Mesendoderm (in vitro differentiated cells): ENCODE measurements at regions not wholly inside any gene's neighbourhood (a gene's known extent, or its start where the extent isn't known, plus 50 kb on each side); places are given as distances from the start of the nearest gene placed in this dataset.

Experiments used
- DNase-seq: peaks from one replicate; pipeline ENCODE4 v3.0.0; 2013
- H2AK5ac ChIP-seq: 2 replicates; pipeline ENCODE4 v1.6.1; 2013; ENCODE audit warnings: low read length, inconsistent platforms
- H2BK120ac ChIP-seq: 2 replicates; pipeline ENCODE4 v1.6.1; 2013; ENCODE audit warnings: low read depth, mild to moderate bottlenecking, low read length, moderate library complexity, mixed read lengths
- H2BK15ac ChIP-seq: replicated peaks from 2 replicates; pipeline ENCODE4 v1.6.1; 2013; ENCODE audit warnings: low read depth, mild to moderate bottlenecking, moderate library complexity
- H2BK5ac ChIP-seq: 2 replicates; pipeline ENCODE4 v1.6.1; 2013; ENCODE audit warnings: low read length, inconsistent platforms
- H3K18ac ChIP-seq: 2 replicates; pipeline ENCODE4 v1.6.1; 2013; ENCODE audit warnings: mild to moderate bottlenecking, low read length, mixed read lengths
- H3K23ac ChIP-seq: one replicate; pipeline ENCODE4 v1.6.1; 2013; ENCODE audit warnings: low read length
- H3K27ac ChIP-seq: 2 replicates; pipeline ENCODE4 v1.5.1; 2013; ENCODE audit warnings: low read depth, mild to moderate bottlenecking, inconsistent platforms, low read length, moderate library complexity
- H3K27me3 ChIP-seq: 2 replicates; pipeline ENCODE4 v1.6.1; 2013; ENCODE audit warnings: low read length, control low read depth, mild to moderate bottlenecking, inconsistent platforms; ENCODE audit not compliant: insufficient read depth, poor library complexity
- H3K36me3 ChIP-seq: 2 replicates; pipeline ENCODE4 v1.6.1; 2013; ENCODE audit warnings: low read length, inconsistent platforms; ENCODE audit not compliant: control insufficient read depth, insufficient read depth
- H3K4ac ChIP-seq: one replicate; pipeline ENCODE4 v1.6.1; 2013; ENCODE audit warnings: low read depth, mild to moderate bottlenecking, low read length, moderate library complexity
- H3K4me1 ChIP-seq: 2 replicates; pipeline ENCODE4 v1.6.1; 2013; ENCODE audit warnings: low read depth, low read length, inconsistent platforms; ENCODE audit not compliant: control insufficient read depth
- H3K4me2 ChIP-seq: 2 replicates; pipeline ENCODE4 v1.6.1; 2013; ENCODE audit warnings: low read length
- H3K4me3 ChIP-seq: 2 replicates; pipeline ENCODE4 v1.5.1; 2013; ENCODE audit warnings: mild to moderate bottlenecking, low read length
- H3K56ac ChIP-seq: one replicate; pipeline ENCODE4 v1.6.1; 2013; ENCODE audit warnings: low read length
- H3K79me1 ChIP-seq: 2 replicates; pipeline ENCODE4 v1.6.1; 2013; ENCODE audit warnings: low read length, inconsistent platforms
- H3K79me2 ChIP-seq: 2 replicates; pipeline ENCODE4 v1.6.1; 2013; ENCODE audit warnings: mild to moderate bottlenecking, low read length; ENCODE audit not compliant: control insufficient read depth, insufficient read depth
- H3K9ac ChIP-seq: 2 replicates; pipeline ENCODE4 v1.6.1; 2013; ENCODE audit warnings: low read length, inconsistent platforms
- H4K5ac ChIP-seq: one replicate; pipeline ENCODE4 v1.6.1; 2013; ENCODE audit warnings: low read length
- H4K8ac ChIP-seq: one replicate; pipeline ENCODE4 v1.6.1; 2013; ENCODE audit warnings: low read depth, mild to moderate bottlenecking, control low read depth, low read length, moderate library complexity
- WGBS: extraction: QIAGEN DNeasy Blood & Tissue Kit; methylation state at CpG from one replicate; pipeline ENCODE4 v1.1.7; 2013; ENCODE audit warnings: low lambda C conversion rate, missing lambda C conversion rate; ENCODE audit not compliant: insufficient coverage; ENCODE audit errors: extremely low coverage; 5-methylcytosine and 5-hydroxymethylcytosine counted together

DNA sequence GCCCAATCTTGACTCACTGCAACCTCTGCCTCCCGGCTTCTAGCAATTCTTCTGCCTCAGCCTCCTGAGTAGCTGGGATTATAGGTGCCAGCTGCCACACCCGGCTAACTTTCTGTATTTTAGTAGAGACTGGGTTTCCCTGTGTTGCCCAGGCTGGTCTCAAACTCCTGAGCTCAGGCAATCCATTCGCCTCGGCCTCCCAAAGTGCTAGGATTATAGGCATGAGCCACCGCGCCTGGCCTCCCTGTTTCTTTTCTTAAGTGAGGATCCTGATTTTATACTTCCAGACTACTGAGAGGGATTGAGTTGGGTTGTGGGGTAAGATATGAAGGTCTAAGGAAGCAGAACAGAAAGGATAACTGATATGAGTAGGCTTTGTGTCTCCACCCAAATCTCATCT lies 106.8 kb downstream of the CNTN3 start:
- no CpG with 5 or more reads among the region's 6 CpGs for WGBS
- H2BK15ac ChIP-seq, result no peak overlapping the region
- H2BK5ac ChIP-seq, result no peak overlapping the region

DNA sequence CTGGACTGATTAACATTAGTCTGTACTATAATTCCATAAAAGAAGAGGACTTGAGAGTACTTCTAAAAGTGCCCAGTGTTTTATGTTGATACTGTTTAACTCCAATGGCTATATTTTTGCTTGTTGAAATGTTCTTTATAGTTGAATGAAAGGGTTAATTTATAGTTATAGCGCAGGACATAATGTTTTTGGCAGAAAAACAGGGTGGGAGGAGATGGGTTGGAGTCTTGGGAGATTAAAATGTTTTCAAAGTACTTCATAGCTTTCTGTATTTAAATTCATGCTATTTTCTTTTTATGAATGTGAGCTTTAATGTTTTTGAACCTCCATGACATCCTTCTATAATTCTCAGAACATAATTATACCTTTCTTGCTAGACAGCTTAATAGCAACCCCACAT lies 108.2 kb downstream of the CNTN3 start:
- Histone ChIP-seq H2BK15ac (no peak overlapping the region), H3K79me2 (no peaks in the 10 kb centered on the region), H3K4me2 (no peak overlapping the region), H3K18ac (no peak overlapping the region), H3K4me3 (no peak overlapping the region), H2BK120ac (no peak overlapping the region), H2AK5ac (no peak overlapping the region), H4K5ac (no peak overlapping the region), H3K4ac (no peak overlapping the region), H3K79me1 (no peaks in the 10 kb centered on the region), H3K4me1 (no peaks in the 10 kb centered on the region), H3K27ac (no peak overlapping the region), H3K27me3 (no peaks in the 10 kb centered on the region), H3K56ac (no peak overlapping the region), H2BK5ac (no peak overlapping the region), H3K9ac (no peak overlapping the region), H3K36me3 (no peaks in the 10 kb centered on the region), H4K8ac (no peak overlapping the region), H3K23ac (no peak overlapping the region)
- no peak for DNase-seq
- WGBS, result 100% methylated on average over 1 of the region's 1 CpG

More for the DNA sequence above, 106.8 kb downstream of the CNTN3 start:
- H3K27me3 ChIP-seq, result no peaks in the 10 kb centered on the region
- no peak overlapping the region for H2AK5ac ChIP-seq
- H3K18ac ChIP-seq, result no peak overlapping the region
- no peak overlapping the region for H3K4ac ChIP-seq
- no peaks in the 10 kb centered on the region for H3K79me2 ChIP-seq
- no peaks in the 10 kb centered on the region for H3K79me1 ChIP-seq
- no peak overlapping the region for H2BK120ac ChIP-seq
- H4K8ac ChIP-seq, result no peak overlapping the region
- no peak overlapping the region for H3K23ac ChIP-seq
- H3K56ac ChIP-seq, result no peak overlapping the region
- no peaks in the 10 kb centered on the region for H3K36me3 ChIP-seq
- no peaks in the 10 kb centered on the region for H3K4me1 ChIP-seq
- no peak overlapping the region for H3K27ac ChIP-seq
- no peak overlapping the region for H3K9ac ChIP-seq
- H3K4me3 ChIP-seq, result no peak overlapping the region
- H3K4me2 ChIP-seq, result no peak overlapping the region
- H4K5ac ChIP-seq, result no peak overlapping the region
- no peak for DNase-seq

DNA sequence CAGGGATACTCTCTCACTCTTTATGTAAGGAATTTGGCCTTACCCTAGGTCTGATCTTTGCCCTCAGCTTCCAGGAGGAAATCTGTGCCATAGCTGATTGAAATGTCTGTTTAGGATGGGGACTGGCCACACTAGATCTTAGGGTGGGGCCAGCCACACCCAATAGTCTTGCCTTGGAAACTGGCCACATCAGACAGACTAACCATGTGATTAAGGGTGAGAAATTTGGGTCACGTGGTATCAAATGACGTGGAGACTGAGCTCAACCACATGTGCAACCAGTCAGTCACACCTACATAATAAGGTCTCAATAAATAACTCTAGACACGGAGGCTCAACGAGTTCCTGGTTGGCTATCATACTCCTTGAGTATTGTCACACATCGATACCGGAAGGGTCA lies 113.5 kb downstream of the CNTN3 start:
- Histone ChIP-seq H2BK15ac (no peak overlapping the region), H3K27me3 (no peaks in the 10 kb centered on the region), H3K56ac (no peak overlapping the region), H4K5ac (no peak overlapping the region), H3K4me3 (no peak overlapping the region), H3K9ac (no peak overlapping the region), H3K4ac (no peak overlapping the region), H2AK5ac (no peak overlapping the region), H3K18ac (no peak overlapping the region), H2BK5ac (no peak overlapping the region), H3K4me2 (no peak overlapping the region), H2BK120ac (no peak overlapping the region), H4K8ac (no peak overlapping the region), H3K36me3 (no peaks in the 10 kb centered on the region), H3K27ac (no peak overlapping the region), H3K79me2 (no peaks in the 10 kb centered on the region), H3K79me1 (no peaks in the 10 kb centered on the region), H3K23ac (no peak overlapping the region), H3K4me1 (no peaks in the 10 kb centered on the region)
- no CpG with 5 or more reads among the region's 6 CpGs for WGBS
- no peak for DNase-seq

DNA sequence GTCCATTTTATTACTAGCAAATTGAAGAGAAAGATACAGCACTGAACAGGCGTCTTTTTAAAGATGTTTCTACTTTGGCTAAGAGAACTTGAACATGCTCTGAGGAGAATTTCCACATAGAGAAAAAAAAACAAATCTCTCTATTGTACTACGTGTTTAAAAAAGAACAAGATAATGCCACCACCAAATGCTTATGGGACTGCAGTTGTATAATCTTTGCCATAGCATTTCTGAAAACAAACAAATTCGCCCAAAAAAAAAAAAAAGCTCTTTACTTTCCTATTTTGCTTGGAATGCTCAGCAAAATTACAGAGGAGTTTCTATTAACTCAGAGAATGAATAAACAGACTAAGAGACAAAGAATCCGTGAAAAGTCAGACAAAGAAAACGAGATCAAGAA lies 114.2 kb downstream of the CNTN3 start:
- Histone ChIP-seq H3K9ac (no peak overlapping the region), H3K27me3 (no peaks in the 10 kb centered on the region), H3K79me2 (no peaks in the 10 kb centered on the region), H4K5ac (no peak overlapping the region), H3K36me3 (no peaks in the 10 kb centered on the region), H3K4me1 (no peaks in the 10 kb centered on the region), H2BK120ac (no peak overlapping the region), H4K8ac (no peak overlapping the region), H3K23ac (no peak overlapping the region), H3K4ac (no peak overlapping the region), H3K4me3 (no peak overlapping the region), H3K4me2 (no peak overlapping the region), H3K18ac (no peak overlapping the region), H2AK5ac (no peak overlapping the region), H3K27ac (no peak overlapping the region), H2BK15ac (no peak overlapping the region), H2BK5ac (no peak overlapping the region), H3K79me1 (no peaks in the 10 kb centered on the region), H3K56ac (no peak overlapping the region)
- DNase-seq, result no peak
- no CpG with 5 or more reads among the region's 5 CpGs for WGBS

DNA sequence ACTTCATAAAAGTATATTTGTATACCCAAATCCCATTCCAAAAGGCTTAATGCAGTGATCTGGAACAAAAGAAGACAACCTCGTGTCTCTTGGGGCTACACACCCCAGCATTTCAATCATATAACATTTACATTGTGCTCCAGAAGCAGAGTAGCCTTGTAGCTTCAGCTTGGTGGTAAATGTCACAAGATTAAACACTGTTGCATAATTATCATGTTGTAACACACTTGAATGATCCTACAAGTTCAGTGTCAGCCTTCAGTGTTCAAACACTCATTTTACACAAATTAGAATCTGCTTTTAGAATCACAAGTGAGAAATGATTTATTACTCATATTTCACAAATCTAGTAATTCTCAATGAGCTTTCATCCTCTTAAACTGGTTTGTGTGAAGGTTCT lies 122.6 kb downstream of the CNTN3 start:
- Histone ChIP-seq H3K4me3 (no peak overlapping the region), H3K79me1 (no peaks in the 10 kb centered on the region), H2BK120ac (no peak overlapping the region), H3K27ac (no peak overlapping the region), H3K27me3 (no peaks in the 10 kb centered on the region), H2BK15ac (no peak overlapping the region), H4K5ac (no peak overlapping the region), H3K4me1 (no peaks in the 10 kb centered on the region), H3K23ac (no peak overlapping the region), H3K18ac (no peak overlapping the region), H3K56ac (no peak overlapping the region), H2BK5ac (no peak overlapping the region), H3K36me3 (no peaks in the 10 kb centered on the region), H3K79me2 (no peaks in the 10 kb centered on the region), H3K4me2 (no peak overlapping the region), H3K4ac (no peak overlapping the region), H4K8ac (no peak overlapping the region), H3K9ac (no peak overlapping the region), H2AK5ac (no peak overlapping the region)
- no peak for DNase-seq
- WGBS, result no CpG with 5 or more reads among the region's 1 CpG

DNA sequence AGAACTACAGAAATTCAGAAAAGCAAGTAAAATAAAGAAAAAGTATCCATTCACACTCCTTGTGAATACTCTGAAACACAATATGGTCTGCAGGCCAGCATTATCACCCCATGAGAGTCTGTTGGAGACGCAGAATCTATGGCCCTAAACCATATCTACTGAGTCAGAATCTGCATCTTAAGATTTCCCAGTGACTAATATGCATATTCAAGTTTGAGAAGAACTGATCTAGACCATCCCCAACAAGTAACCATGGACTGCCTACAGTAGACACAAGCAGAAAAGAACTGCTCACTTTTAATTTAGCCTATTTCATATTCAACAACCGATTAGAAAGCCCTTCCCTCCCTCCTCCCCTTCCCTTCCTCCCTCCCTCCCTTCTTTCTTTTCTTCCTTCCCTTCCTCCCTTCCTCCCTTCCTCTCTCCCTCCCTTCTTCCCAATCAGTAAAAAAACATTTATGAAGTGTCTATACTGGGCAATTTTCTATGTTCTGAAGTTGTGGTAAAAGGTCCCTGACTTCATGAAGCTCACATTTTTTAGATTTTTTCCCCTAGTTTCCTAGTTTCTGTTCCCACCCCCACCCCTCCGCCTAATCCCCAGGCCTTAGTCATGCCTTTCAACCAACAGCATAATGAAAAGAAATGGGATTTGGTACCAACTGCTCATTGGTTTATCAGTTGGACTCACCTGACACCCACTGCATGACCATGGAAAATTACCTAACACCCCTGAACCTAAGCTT lies 125.2 kb downstream of the CNTN3 start:
- Histone ChIP-seq H3K79me1 (no peaks in the 10 kb centered on the region), H2AK5ac (no peak overlapping the region), H3K4ac (no peak overlapping the region), H3K27ac (no peak overlapping the region), H2BK15ac (no peak overlapping the region), H4K5ac (no peak overlapping the region), H3K23ac (no peak overlapping the region), H3K36me3 (no peaks in the 10 kb centered on the region), H3K27me3 (no peaks in the 10 kb centered on the region), H3K4me1 (no peaks in the 10 kb centered on the region), H2BK120ac (no peak overlapping the region), H3K4me2 (no peak overlapping the region), H3K56ac (no peak overlapping the region), H3K18ac (no peak overlapping the region), H3K9ac (no peak overlapping the region), H2BK5ac (no peak overlapping the region), H3K4me3 (no peak overlapping the region), H4K8ac (no peak overlapping the region), H3K79me2 (no peaks in the 10 kb centered on the region)
- peak; percentile 5 for DNase-seq
- WGBS, result no CpG with 5 or more reads among the region's 3 CpGs
